Vagina (tissue), 2 donors: ENCODE measurements at regions not wholly inside any gene's neighbourhood (a gene's known extent, or its start where the extent isn't known, plus 50 kb on each side); places are given as distances from the start of the nearest gene placed in this dataset.

Experiments
- DNase-seq, 2 donors: peaks; one replicate each; pipeline ENCODE4 v3.0.0-alpha.2; 2017; ENCODE audit errors: extremely low spot score in 2 of 2
- H3K27ac ChIP-seq: fragments of 200-600 bp; sonication (generic); one replicate; pipeline ENCODE4 v1.5.1; 2019
- H3K27me3 ChIP-seq: fragments of 200-600 bp; sonication (generic); one replicate; pipeline ENCODE4 v1.5.1; 2019
- H3K36me3 ChIP-seq, 2 donors: fragments of 200-600 bp; sonication (generic); one replicate each; pipeline ENCODE4 v1.5.1; 2017 to 2019
- H3K4me1 ChIP-seq: fragments of 200-600 bp; sonication (generic); one replicate; pipeline ENCODE4 v1.5.1; 2019
- H3K4me3 ChIP-seq, 2 donors: fragments of 200-600 bp; sonication (generic); 1 replicate in 1 of 2; 2 replicates in 1 of 2; pipeline ENCODE4 v1.5.1; 2016 to 2019
- H3K9me3 ChIP-seq: fragments of 200-600 bp; sonication (generic); one replicate; pipeline ENCODE4 v1.5.1; 2019
- POLR2A ChIP-seq, 2 donors: fragments of 450-650 bp; IDR thresholded peaks; one replicate each; pipeline ENCODE4 v1.6.1; 2017; ENCODE audit warnings: antibody characterized with exemption in 2 of 2, mild to moderate bottlenecking in 2 of 2, moderate library complexity in 2 of 2
- POLR2AphosphoS5 ChIP-seq, 2 donors: sonication (generic); formaldehyde crosslinking; IDR thresholded peaks; one replicate each; pipeline ENCODE4 v1.9.0; 2017; ENCODE audit warnings: antibody characterized with exemption in 2 of 2, mild to moderate bottlenecking in 2 of 2, low read depth in 1 of 2; ENCODE audit not compliant: insufficient read depth in 1 of 2
- intact Hi-C: fragments of 100-400 bp; cut with DNase I; formaldehyde crosslinking; loops from one replicate; pipeline ENCODE4 v1.15.1; 2023
- TF ChIP-seq, protein P1 (sequence below), 3 experiments: fragments of 450-650 bp in 2 of 3; fragments of 200-600 bp in 1 of 3; sonication (generic) in 1 of 3; IDR thresholded peaks; one replicate each; pipeline ENCODE4 v1.5.1; 2017 to 2019; ENCODE audit warnings: antibody characterized with exemption in 3 of 3, mild to moderate bottlenecking in 2 of 3, moderate library complexity in 2 of 3

- Histone ChIP-seq H3K36me3 (no peaks in the 10 kb centered on the region), H3K27me3 (no peaks in the 10 kb centered on the region), H3K4me3 (no peak overlapping the region), H3K27ac (no peak overlapping the region), H3K9me3 (no peaks in the 10 kb centered on the region), H3K4me1 (no peaks in the 10 kb centered on the region)
- TF ChIP-seq, protein P1, sequence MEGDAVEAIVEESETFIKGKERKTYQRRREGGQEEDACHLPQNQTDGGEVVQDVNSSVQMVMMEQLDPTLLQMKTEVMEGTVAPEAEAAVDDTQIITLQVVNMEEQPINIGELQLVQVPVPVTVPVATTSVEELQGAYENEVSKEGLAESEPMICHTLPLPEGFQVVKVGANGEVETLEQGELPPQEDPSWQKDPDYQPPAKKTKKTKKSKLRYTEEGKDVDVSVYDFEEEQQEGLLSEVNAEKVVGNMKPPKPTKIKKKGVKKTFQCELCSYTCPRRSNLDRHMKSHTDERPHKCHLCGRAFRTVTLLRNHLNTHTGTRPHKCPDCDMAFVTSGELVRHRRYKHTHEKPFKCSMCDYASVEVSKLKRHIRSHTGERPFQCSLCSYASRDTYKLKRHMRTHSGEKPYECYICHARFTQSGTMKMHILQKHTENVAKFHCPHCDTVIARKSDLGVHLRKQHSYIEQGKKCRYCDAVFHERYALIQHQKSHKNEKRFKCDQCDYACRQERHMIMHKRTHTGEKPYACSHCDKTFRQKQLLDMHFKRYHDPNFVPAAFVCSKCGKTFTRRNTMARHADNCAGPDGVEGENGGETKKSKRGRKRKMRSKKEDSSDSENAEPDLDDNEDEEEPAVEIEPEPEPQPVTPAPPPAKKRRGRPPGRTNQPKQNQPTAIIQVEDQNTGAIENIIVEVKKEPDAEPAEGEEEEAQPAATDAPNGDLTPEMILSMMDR (IDR thresholded peaks at IDR 0.05), result no peak
- TF ChIP-seq POLR2AphosphoS5 (IDR thresholded peaks at IDR 0.05; ENCODE audit: insufficient read depth in 1 of 2, low read depth in 1 of 2), result no peak
- TF ChIP-seq POLR2A (IDR thresholded peaks at IDR 0.05), result no peak
- no peak for DNase-seq
- intact Hi-C loops, result no loop called here
Observed at GRCh38 chr3:15889936-15890335, 92.2 kb upstream of the ANKRD28 start.

- DNase-seq, result no peak
- intact Hi-C loops, result no loop called here
- no peak overlapping the region for H3K4me3 ChIP-seq
- no peaks in the 10 kb centered on the region for H3K9me3 ChIP-seq
- H3K27ac ChIP-seq, result no peak overlapping the region
- H3K36me3 ChIP-seq, result no peaks in the 10 kb centered on the region
- H3K27me3 ChIP-seq, result no peaks in the 10 kb centered on the region
- no peaks in the 10 kb centered on the region for H3K4me1 ChIP-seq
- no peak for TF ChIP-seq POLR2A (IDR thresholded peaks at IDR 0.05)
- TF ChIP-seq, protein P1 (IDR thresholded peaks at IDR 0.05), result no peak
- no peak for TF ChIP-seq POLR2AphosphoS5 (IDR thresholded peaks at IDR 0.05; ENCODE audit: insufficient read depth in 1 of 2, low read depth in 1 of 2)
Observed at GRCh38 chr3:15892311-15893227, 94.8 kb upstream of the ANKRD28 start.

- no peak overlapping the region for H3K27ac ChIP-seq
- intact Hi-C loops, result no loop called here
Observed at GRCh38 chr3:15894382-15894781, 96.6 kb upstream of the ANKRD28 start.

GRCh38 chr3:15896500-15896899 is 98.7 kb upstream of the ANKRD28 start:
- H3K27me3 ChIP-seq, result no peaks in the 10 kb centered on the region
- no peak overlapping the region for H3K27ac ChIP-seq
- H3K4me3 ChIP-seq, result no peak overlapping the region
- no peaks in the 10 kb centered on the region for H3K4me1 ChIP-seq
- TF ChIP-seq, protein P1 (IDR thresholded peaks at IDR 0.05), result no peak
- no peak for TF ChIP-seq POLR2A (IDR thresholded peaks at IDR 0.05)
- no peak for TF ChIP-seq POLR2AphosphoS5 (IDR thresholded peaks at IDR 0.05; ENCODE audit: insufficient read depth in 1 of 2, low read depth in 1 of 2)
- intact Hi-C loops, result no loop called here
- no peak for DNase-seq
- no peaks in the 10 kb centered on the region for H3K9me3 ChIP-seq
- no peaks in the 10 kb centered on the region for H3K36me3 ChIP-seq

More at GRCh38 chr3:15894382-15894781, 96.6 kb upstream of the ANKRD28 start:
- TF ChIP-seq, protein P1 (IDR thresholded peaks at IDR 0.05), result no peak
- no peak for TF ChIP-seq POLR2A (IDR thresholded peaks at IDR 0.05)
- TF ChIP-seq POLR2AphosphoS5 (IDR thresholded peaks at IDR 0.05; ENCODE audit: insufficient read depth in 1 of 2, low read depth in 1 of 2), result no peak
- Histone ChIP-seq H3K27me3 (no peaks in the 10 kb centered on the region), H3K36me3 (no peaks in the 10 kb centered on the region), H3K4me3 (no peak overlapping the region), H3K4me1 (no peaks in the 10 kb centered on the region), H3K9me3 (no peaks in the 10 kb centered on the region)
- no peak for DNase-seq

GRCh38 chr3:15899388-15899787 is 101.6 kb upstream of the ANKRD28 start:
- Histone ChIP-seq H3K4me1 (peaks cover 14% of the 10 kb centered on the region), H3K36me3 (no peaks in the 10 kb centered on the region), H3K27ac (no peak overlapping the region), H3K9me3 (no peaks in the 10 kb centered on the region), H3K27me3 (no peaks in the 10 kb centered on the region), H3K4me3 (no peak overlapping the region)
- TF ChIP-seq, protein P1 (IDR thresholded peaks at IDR 0.05), result no peak
- TF ChIP-seq POLR2A (IDR thresholded peaks at IDR 0.05) (no peak), POLR2AphosphoS5 (IDR thresholded peaks at IDR 0.05; ENCODE audit: insufficient read depth in 1 of 2, low read depth in 1 of 2) (no peak)
- intact Hi-C loops, result no loop called here
- no peak for DNase-seq
